ENCODE measurements at regions not wholly inside any gene's neighbourhood (a gene's known extent, or its start where the extent isn't known, plus 50 kb on each side); places are given as distances from the start of the nearest gene placed in this dataset.

DNA sequence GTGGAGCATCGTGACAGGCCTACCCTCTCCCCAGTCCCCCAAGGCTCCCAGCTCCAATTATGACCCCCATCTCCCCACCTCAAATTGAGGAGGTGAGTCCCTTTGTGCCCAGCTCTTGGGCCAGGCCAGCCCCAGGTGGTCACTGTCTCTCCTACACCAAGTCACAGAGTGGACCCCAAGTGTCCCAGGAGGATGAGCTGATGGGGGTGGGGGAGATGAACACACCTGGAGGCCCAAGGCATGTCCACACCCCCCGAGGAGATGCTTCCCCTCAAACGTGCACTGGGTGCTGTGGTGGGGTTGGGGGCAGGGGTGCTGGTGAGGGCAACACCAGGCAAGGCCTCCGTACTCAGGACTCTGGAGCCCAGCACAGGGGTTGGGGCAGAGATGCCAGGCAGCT is 73.2 kb downstream of the RBFOX3 start:
- no peak for TF ChIP-seq POLR2A (IDR thresholded peaks at IDR 0.05)
- TF ChIP-seq, protein P1, sequence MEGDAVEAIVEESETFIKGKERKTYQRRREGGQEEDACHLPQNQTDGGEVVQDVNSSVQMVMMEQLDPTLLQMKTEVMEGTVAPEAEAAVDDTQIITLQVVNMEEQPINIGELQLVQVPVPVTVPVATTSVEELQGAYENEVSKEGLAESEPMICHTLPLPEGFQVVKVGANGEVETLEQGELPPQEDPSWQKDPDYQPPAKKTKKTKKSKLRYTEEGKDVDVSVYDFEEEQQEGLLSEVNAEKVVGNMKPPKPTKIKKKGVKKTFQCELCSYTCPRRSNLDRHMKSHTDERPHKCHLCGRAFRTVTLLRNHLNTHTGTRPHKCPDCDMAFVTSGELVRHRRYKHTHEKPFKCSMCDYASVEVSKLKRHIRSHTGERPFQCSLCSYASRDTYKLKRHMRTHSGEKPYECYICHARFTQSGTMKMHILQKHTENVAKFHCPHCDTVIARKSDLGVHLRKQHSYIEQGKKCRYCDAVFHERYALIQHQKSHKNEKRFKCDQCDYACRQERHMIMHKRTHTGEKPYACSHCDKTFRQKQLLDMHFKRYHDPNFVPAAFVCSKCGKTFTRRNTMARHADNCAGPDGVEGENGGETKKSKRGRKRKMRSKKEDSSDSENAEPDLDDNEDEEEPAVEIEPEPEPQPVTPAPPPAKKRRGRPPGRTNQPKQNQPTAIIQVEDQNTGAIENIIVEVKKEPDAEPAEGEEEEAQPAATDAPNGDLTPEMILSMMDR (IDR thresholded peaks at IDR 0.05), result no peak

All from prostate gland (tissue), 2 donors.